Esophagus muscularis mucosa (tissue), 4 donors: ENCODE measurements at regions not wholly inside any gene's neighbourhood (a gene's known extent, or its start where the extent isn't known, plus 50 kb on each side); places are given as distances from the start of the nearest gene placed in this dataset.

ENCODE experiments used
- DNase-seq: peaks from one replicate; pipeline ENCODE4 v3.0.0-alpha.2; 2017; ENCODE audit errors: extremely low spot score
- H3K27ac ChIP-seq, 4 donors: fragments of 200-600 bp; sonication (generic); replicated peaks in 1 of 4; 1 replicate in 3 of 4; 2 replicates in 1 of 4; pipeline ENCODE4 v1.5.1; 2016 to 2019; ENCODE audit warnings: mild to moderate bottlenecking in 1 of 4
- H3K27me3 ChIP-seq, 4 donors: fragments of 200-600 bp; sonication (generic); one replicate each; pipeline versions ENCODE4 v1.5.1 to v1.6.0; 2016 to 2019
- H3K36me3 ChIP-seq, 4 donors: fragments of 200-600 bp; sonication (generic); one replicate each; pipeline ENCODE4 v1.5.1; 2016 to 2019
- H3K4me1 ChIP-seq, 4 donors: fragments of 200-600 bp; sonication (generic); one replicate each; pipeline ENCODE4 v1.5.1; 2016 to 2019
- H3K4me3 ChIP-seq, 4 donors: fragments of 200-600 bp; sonication (generic); 1 replicate in 2 of 4; 2 replicates in 2 of 4; pipeline ENCODE4 v1.5.1; 2016 to 2019; ENCODE audit warnings: mild to moderate bottlenecking in 4 of 4, moderate library complexity in 1 of 4
- H3K9me3 ChIP-seq, 4 donors: fragments of 200-600 bp; sonication (generic); 1 replicate in 3 of 4; 2 replicates in 1 of 4; pipeline ENCODE4 v1.5.1; 2016 to 2019
- EP300 ChIP-seq: sonication (generic); formaldehyde crosslinking; IDR thresholded peaks from one replicate; pipeline ENCODE4 v1.6.1; 2017; ENCODE audit warnings: antibody characterized with exemption
- POLR2A ChIP-seq: fragments of 450-650 bp; IDR thresholded peaks from one replicate; pipeline ENCODE4 v1.6.1; 2017; ENCODE audit warnings: antibody characterized with exemption, moderate library complexity, mild to moderate bottlenecking, low read depth
- POLR2AphosphoS5 ChIP-seq, 2 donors: sonication (generic); formaldehyde crosslinking; IDR thresholded peaks; one replicate each; pipeline ENCODE4 v1.6.1; 2017; ENCODE audit warnings: antibody characterized with exemption in 2 of 2
- WGBS: methylation state at CpG from one replicate; pipeline ENCODE4 v1.1.5; 2018; 5-methylcytosine and 5-hydroxymethylcytosine counted together
- intact Hi-C: fragments of 100-400 bp; cut with DNase I; formaldehyde crosslinking; loops from one replicate; pipeline ENCODE4 v1.15.1; 2023
- TF ChIP-seq, protein P1 (sequence below), 3 experiments: fragments of 200-600 bp in 2 of 3; fragments of 450-650 bp in 1 of 3; sonication (generic) in 2 of 3; IDR thresholded peaks; one replicate each; pipeline ENCODE4 v1.5.1; 2017 to 2019; ENCODE audit warnings: antibody characterized with exemption in 3 of 3, mild to moderate bottlenecking in 2 of 3, moderate library complexity in 1 of 3

DNA sequence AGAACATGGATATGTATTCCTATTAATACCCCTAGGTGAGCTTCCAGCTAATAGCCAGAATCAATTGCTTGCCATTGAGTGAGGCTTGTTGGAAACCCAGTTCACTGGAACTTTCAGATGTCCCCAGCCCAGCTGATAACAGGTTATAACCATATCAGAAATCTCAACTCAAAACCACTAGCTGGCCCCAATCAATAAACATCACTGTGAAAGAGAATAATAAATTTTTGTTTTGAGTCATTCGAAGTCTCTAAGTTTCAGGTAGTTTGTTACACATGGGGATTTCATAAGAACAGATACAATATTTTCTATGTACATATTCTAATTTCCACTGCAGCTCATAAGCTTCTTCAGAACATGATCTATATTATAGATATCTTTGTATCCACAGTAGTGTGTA is 162.9 kb upstream of the SNX7 start:
- Histone ChIP-seq H3K36me3 (no peaks in the 10 kb centered on the region), H3K4me1 (no peaks in the 10 kb centered on the region), H3K27me3 (no peaks in the 10 kb centered on the region), H3K4me3 (no peak overlapping the region), H3K9me3 (no peaks in the 10 kb centered on the region), H3K27ac (no peak overlapping the region)
- WGBS = 78% methylated on average over 1 of the region's 1 CpG
- TF ChIP-seq, protein P1, sequence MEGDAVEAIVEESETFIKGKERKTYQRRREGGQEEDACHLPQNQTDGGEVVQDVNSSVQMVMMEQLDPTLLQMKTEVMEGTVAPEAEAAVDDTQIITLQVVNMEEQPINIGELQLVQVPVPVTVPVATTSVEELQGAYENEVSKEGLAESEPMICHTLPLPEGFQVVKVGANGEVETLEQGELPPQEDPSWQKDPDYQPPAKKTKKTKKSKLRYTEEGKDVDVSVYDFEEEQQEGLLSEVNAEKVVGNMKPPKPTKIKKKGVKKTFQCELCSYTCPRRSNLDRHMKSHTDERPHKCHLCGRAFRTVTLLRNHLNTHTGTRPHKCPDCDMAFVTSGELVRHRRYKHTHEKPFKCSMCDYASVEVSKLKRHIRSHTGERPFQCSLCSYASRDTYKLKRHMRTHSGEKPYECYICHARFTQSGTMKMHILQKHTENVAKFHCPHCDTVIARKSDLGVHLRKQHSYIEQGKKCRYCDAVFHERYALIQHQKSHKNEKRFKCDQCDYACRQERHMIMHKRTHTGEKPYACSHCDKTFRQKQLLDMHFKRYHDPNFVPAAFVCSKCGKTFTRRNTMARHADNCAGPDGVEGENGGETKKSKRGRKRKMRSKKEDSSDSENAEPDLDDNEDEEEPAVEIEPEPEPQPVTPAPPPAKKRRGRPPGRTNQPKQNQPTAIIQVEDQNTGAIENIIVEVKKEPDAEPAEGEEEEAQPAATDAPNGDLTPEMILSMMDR (IDR thresholded peaks at IDR 0.05) = no peak
- TF ChIP-seq POLR2A (no peak), POLR2AphosphoS5 (IDR thresholded peaks at IDR 0.05) (no peak), EP300 (no peak)
- intact Hi-C loops = no loop called here
- no peak for DNase-seq

DNA sequence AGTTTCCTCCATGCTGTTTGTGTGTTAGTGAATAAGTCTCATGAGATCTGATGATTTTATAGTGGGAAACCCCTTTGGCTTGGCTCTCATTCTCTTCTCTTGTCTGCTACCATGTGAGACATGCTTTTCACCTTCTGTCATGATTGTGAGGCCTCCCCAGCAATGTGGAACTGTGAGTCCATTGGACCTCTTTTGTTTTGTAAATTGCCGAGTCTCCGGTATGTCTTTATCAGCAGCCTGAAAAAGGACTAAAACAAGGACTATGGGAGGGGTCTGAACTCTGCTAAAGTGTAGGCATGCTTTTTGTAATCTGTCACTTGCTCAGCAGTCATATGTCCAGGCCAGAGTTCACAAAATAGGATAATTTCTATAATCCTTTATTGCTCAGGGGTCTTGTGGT is 164.0 kb upstream of the SNX7 start:
- Histone ChIP-seq H3K4me1 (no peaks in the 10 kb centered on the region), H3K9me3 (no peaks in the 10 kb centered on the region), H3K4me3 (no peak overlapping the region), H3K27ac (no peak overlapping the region), H3K36me3 (no peaks in the 10 kb centered on the region), H3K27me3 (no peaks in the 10 kb centered on the region)
- TF ChIP-seq EP300 = no peak
- no peak for TF ChIP-seq POLR2AphosphoS5 (IDR thresholded peaks at IDR 0.05)
- TF ChIP-seq POLR2A = no peak
- TF ChIP-seq, protein P1 (IDR thresholded peaks at IDR 0.05) = no peak
- 96% methylated on average over 2 of the region's 2 CpGs for WGBS
- no peak for DNase-seq
- intact Hi-C loops = no loop called here

DNA sequence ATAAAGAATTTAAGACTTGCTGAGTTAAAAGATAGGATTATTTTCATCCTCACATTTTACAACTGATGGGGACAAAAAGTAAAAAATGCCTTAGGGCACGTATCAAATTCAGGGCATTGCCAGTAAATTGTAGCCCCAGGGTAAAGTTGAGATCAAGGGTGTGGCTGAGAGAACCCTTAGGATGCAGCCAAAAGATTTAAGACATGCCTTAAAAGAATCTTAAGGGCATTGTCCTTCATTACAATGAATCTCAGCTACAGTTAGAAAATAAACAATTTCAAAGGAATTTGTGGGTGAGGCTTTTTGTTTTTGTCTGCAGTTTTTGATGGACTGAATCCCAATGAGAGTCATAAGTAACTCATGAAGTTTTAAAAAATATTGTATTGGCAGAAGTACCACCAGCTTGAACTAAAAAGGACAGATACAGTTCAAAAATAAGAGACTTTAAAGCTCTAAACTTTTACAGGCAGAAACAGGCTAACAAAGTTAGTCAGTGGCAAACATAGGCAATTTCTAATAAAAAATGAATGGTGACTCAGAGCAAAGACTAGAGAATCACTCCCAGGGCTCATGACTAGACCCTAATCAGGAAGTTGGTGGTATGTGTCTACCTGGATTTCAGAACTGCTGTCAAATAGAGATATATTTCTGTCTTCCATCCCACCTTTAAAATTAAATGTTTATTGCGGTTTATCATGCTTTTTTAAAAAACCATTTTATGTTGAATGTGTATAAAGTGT is 165.1 kb upstream of the SNX7 start:
- H3K9me3 ChIP-seq = no peaks in the 10 kb centered on the region
- WGBS = 81% methylated on average over 2 of the region's 2 CpGs
- H3K36me3 ChIP-seq = no peaks in the 10 kb centered on the region
- intact Hi-C loops = no loop called here
- H3K27me3 ChIP-seq = no peaks in the 10 kb centered on the region
- no peaks in the 10 kb centered on the region for H3K4me1 ChIP-seq
- DNase-seq = no peak
- no peak overlapping the region for H3K4me3 ChIP-seq
- TF ChIP-seq, protein P1 (IDR thresholded peaks at IDR 0.05) = no peak
- TF ChIP-seq POLR2A = no peak
- TF ChIP-seq EP300 = no peak
- no peak for TF ChIP-seq POLR2AphosphoS5 (IDR thresholded peaks at IDR 0.05)
- H3K27ac ChIP-seq = no peak overlapping the region

DNA sequence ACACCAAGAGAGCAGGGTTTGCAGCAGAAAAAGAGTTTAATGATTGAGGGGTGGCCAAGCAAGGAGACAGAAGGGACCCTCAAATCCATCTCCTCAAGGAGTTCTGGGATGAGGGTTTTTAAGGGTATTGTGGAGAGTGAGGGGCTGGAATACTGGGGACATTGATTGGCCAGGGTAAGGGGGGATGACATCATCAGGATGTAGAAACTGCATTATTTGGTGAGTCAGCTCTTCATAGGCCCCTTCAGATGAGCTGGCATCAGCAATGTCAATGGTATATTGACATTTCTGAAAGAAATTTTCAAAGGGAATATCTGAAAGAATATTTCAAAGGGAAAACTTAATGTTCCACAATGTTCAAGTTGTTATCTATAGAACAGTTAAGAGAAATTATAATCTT is 168.1 kb upstream of the SNX7 start:
- intact Hi-C loops = no loop called here
- TF ChIP-seq POLR2AphosphoS5 (IDR thresholded peaks at IDR 0.05) (no peak), POLR2A (no peak), EP300 (no peak)
- TF ChIP-seq, protein P1 (IDR thresholded peaks at IDR 0.05) = no peak
- no peak overlapping the region for H3K4me3 ChIP-seq

DNA sequence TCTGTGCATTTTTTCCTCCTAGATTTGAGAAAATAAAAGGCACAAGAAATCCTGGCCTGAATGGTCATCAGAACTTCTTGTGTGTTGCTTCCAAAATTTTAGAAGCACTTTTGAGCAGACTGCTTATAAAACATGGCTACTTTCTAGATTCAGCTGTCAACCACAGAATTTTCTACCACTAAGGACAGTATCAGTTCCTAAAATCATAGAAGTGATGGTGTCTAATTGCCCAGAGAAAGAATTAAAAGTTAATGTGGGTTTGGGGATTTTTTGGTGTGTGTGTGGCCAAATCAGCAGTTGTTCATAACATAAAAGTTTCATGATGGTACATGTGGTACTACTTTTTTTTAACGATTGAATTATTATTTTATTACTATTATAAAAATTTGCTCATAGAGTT is 171.4 kb upstream of the SNX7 start:
- TF ChIP-seq POLR2A = no peak
- TF ChIP-seq EP300 = no peak
- TF ChIP-seq, protein P1 (IDR thresholded peaks at IDR 0.05) = no peak
- no peaks in the 10 kb centered on the region for H3K4me1 ChIP-seq
- H3K9me3 ChIP-seq = no peaks in the 10 kb centered on the region
- no peak for DNase-seq
- intact Hi-C loops = no loop called here
- WGBS = 94% methylated on average over 1 of the region's 1 CpG
- H3K36me3 ChIP-seq = no peaks in the 10 kb centered on the region
- H3K27me3 ChIP-seq = no peaks in the 10 kb centered on the region
- H3K27ac ChIP-seq = no peak overlapping the region
- no peak overlapping the region for H3K4me3 ChIP-seq

More for the DNA sequence above, 168.1 kb upstream of the SNX7 start:
- H3K4me1 ChIP-seq = no peaks in the 10 kb centered on the region
- no peaks in the 10 kb centered on the region for H3K36me3 ChIP-seq
- no peaks in the 10 kb centered on the region for H3K9me3 ChIP-seq
- DNase-seq = no peak
- no peaks in the 10 kb centered on the region for H3K27me3 ChIP-seq
- H3K27ac ChIP-seq = no peak overlapping the region
